ENCODE measurements at regions not wholly inside any gene's neighbourhood (a gene's known extent, or its start where the extent isn't known, plus 50 kb on each side); places are given as distances from the start of the nearest gene placed in this dataset.

DNA sequence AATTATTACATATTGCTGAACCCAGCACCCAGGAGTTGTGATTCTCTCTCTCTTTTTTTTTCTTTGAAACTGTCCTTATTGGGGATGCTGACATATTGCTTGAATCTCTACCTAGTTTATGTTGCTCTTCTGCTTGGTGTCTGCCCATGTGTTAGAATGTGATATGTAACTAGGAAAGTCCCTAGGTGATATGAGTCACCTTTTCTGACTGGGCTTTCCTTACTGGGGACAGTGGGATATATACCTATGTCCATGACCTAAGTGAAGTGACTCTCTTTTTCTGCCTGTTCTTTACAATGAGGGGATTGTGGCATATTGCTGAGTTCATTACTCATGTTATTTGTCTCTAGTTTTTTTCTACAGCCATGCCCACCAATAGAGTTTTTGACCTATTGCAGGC lies 1013.2 kb upstream of the TSPY4 start:
- TF ChIP-seq POLR2A (IDR thresholded peaks at IDR 0.05) (no peak), POLR2AphosphoS5 (IDR thresholded peaks at IDR 0.05) (no peak)
- TF ChIP-seq, protein P1, sequence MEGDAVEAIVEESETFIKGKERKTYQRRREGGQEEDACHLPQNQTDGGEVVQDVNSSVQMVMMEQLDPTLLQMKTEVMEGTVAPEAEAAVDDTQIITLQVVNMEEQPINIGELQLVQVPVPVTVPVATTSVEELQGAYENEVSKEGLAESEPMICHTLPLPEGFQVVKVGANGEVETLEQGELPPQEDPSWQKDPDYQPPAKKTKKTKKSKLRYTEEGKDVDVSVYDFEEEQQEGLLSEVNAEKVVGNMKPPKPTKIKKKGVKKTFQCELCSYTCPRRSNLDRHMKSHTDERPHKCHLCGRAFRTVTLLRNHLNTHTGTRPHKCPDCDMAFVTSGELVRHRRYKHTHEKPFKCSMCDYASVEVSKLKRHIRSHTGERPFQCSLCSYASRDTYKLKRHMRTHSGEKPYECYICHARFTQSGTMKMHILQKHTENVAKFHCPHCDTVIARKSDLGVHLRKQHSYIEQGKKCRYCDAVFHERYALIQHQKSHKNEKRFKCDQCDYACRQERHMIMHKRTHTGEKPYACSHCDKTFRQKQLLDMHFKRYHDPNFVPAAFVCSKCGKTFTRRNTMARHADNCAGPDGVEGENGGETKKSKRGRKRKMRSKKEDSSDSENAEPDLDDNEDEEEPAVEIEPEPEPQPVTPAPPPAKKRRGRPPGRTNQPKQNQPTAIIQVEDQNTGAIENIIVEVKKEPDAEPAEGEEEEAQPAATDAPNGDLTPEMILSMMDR (IDR thresholded peaks at IDR 0.05), result no peak

Data from sigmoid colon (tissue), 4 donors.